ENCODE measurements at regions not wholly inside any gene's neighbourhood (a gene's known extent, or its start where the extent isn't known, plus 50 kb on each side); places are given as distances from the start of the nearest gene placed in this dataset.

GRCh38 chr13:69450245-69450644 is 657.4 kb upstream of the ATXN8OS start:
- DNase-seq: no peak
- H3K27ac ChIP-seq: no peak overlapping the region
- WGBS, 2 donors (ENCODE audit: low coverage in 1 of 2): 43 to 48% methylated on average over 1 of the region's 1 CpG
- TF ChIP-seq, protein P1, sequence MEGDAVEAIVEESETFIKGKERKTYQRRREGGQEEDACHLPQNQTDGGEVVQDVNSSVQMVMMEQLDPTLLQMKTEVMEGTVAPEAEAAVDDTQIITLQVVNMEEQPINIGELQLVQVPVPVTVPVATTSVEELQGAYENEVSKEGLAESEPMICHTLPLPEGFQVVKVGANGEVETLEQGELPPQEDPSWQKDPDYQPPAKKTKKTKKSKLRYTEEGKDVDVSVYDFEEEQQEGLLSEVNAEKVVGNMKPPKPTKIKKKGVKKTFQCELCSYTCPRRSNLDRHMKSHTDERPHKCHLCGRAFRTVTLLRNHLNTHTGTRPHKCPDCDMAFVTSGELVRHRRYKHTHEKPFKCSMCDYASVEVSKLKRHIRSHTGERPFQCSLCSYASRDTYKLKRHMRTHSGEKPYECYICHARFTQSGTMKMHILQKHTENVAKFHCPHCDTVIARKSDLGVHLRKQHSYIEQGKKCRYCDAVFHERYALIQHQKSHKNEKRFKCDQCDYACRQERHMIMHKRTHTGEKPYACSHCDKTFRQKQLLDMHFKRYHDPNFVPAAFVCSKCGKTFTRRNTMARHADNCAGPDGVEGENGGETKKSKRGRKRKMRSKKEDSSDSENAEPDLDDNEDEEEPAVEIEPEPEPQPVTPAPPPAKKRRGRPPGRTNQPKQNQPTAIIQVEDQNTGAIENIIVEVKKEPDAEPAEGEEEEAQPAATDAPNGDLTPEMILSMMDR (IDR thresholded peaks at IDR 0.05): no peak
- no peaks in the 10 kb centered on the region for H3K4me1 ChIP-seq
- no peaks in the 10 kb centered on the region for H3K9me3 ChIP-seq
- in situ Hi-C loops (cut with MboI; ENCODE audit: low pct_ligation_motif_present in 1 of 4, low pct_unique_long_range_greater_than_20kb in 1 of 4, low sequenced_read_pairs in 3 of 4): no loop called here
- no peaks in the 10 kb centered on the region for H3K27me3 ChIP-seq
- no peaks in the 10 kb centered on the region for H3K36me3 ChIP-seq
- H3K4me3 ChIP-seq: no peak overlapping the region
- intact Hi-C loops (cut with DNase I; ENCODE audit: low total_unique reads): no loop called here

DNA sequence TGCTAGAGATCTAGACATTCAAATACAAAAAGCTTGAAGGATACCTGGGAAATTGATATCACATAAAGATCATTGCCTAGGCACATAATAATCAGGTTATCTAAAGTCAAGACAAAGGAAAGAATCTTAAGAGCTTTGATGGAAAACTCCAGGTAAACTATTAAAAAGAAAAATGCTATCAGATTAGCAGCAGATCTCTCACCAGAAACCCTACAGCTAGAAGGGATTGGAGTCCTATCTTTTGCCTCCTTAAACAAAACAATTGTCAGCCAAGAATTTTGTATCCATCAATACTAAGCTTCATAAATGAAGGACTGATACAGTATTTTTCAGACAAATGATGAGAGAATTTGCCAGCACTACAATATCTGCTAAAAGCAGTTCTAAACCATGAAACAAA is 682.4 kb upstream of the ATXN8OS start:
- no peaks in the 10 kb centered on the region for H3K36me3 ChIP-seq
- no peaks in the 10 kb centered on the region for H3K27me3 ChIP-seq
- H3K9me3 ChIP-seq: peaks cover 0 to 8% of the 10 kb centered on the region in 2 donors
- TF ChIP-seq, protein P1 (IDR thresholded peaks at IDR 0.05): no peak
- TF ChIP-seq EP300 (IDR thresholded peaks at IDR 0.05; ENCODE audit: low read depth) (no peak), POLR2AphosphoS5 (IDR thresholded peaks at IDR 0.05) (no peak), POLR2A (IDR thresholded peaks at IDR 0.05) (no peak)
- no peak overlapping the region for H3K4me3 ChIP-seq
- H3K27ac ChIP-seq: no peak overlapping the region
- intact Hi-C loops (cut with DNase I; ENCODE audit: low total_unique reads) (no loop called here), in situ Hi-C loops (cut with MboI; ENCODE audit: low pct_ligation_motif_present in 1 of 4, low pct_unique_long_range_greater_than_20kb in 1 of 4, low sequenced_read_pairs in 3 of 4) (no loop called here)
- H3K4me1 ChIP-seq: no peaks in the 10 kb centered on the region
- DNase-seq: no peak

- no peak for DNase-seq
- in situ Hi-C loops (cut with MboI; ENCODE audit: low pct_ligation_motif_present in 1 of 4, low pct_unique_long_range_greater_than_20kb in 1 of 4, low sequenced_read_pairs in 3 of 4) (no loop called here), intact Hi-C loops (cut with DNase I; ENCODE audit: low total_unique reads) (no loop called here)
- WGBS, 2 donors (ENCODE audit: low coverage in 1 of 2): 72% methylated on average over 2 of the region's 2 CpGs; no CpG with 5 or more reads in 1 of the 2 donors
- Histone ChIP-seq H3K27me3 (no peaks in the 10 kb centered on the region), H3K4me3 (no peak overlapping the region), H3K9me3 (peaks cover 0 to 8% of the 10 kb centered on the region in 2 donors), H3K36me3 (no peaks in the 10 kb centered on the region), H3K27ac (no peak overlapping the region), H3K4me1 (no peaks in the 10 kb centered on the region)
- no peak for TF ChIP-seq POLR2AphosphoS5 (IDR thresholded peaks at IDR 0.05)
- TF ChIP-seq, protein P1 (IDR thresholded peaks at IDR 0.05): no peak
- no peak for TF ChIP-seq EP300 (IDR thresholded peaks at IDR 0.05; ENCODE audit: low read depth)
- no peak for TF ChIP-seq POLR2A (IDR thresholded peaks at IDR 0.05)
Observed at GRCh38 chr13:69423844-69424243, 683.8 kb upstream of the ATXN8OS start.

DNA sequence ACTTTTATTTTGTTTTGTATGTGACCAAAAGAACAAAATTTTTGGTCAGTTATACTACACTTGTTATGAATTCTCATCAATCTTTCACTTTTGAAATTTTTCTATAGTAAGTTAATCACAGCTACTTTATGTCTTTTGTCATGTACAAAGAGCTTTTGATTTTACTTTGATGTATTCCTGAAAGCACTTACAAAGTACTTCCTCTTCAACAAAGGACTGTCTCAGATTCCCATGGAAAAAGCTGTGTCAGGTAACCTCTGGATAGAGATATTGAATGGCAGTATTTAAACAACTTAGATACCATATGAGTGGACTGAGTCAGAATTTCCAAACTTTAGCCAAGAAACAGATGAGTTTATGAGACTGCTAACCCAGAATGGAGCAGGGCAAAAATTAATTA is 689.3 kb upstream of the ATXN8OS start:
- intact Hi-C loops (cut with DNase I; ENCODE audit: low total_unique reads): no loop called here
- H3K27me3 ChIP-seq: no peaks in the 10 kb centered on the region
- DNase-seq: no peak
- no peaks in the 10 kb centered on the region for H3K9me3 ChIP-seq
- no peak overlapping the region for H3K4me3 ChIP-seq
- no peaks in the 10 kb centered on the region for H3K4me1 ChIP-seq
- H3K36me3 ChIP-seq: no peaks in the 10 kb centered on the region
- H3K27ac ChIP-seq: no peak overlapping the region
- in situ Hi-C loops (cut with MboI; ENCODE audit: low pct_ligation_motif_present in 1 of 4, low pct_unique_long_range_greater_than_20kb in 1 of 4, low sequenced_read_pairs in 3 of 4): no loop called here
- no peak for TF ChIP-seq POLR2AphosphoS5 (IDR thresholded peaks at IDR 0.05)
- TF ChIP-seq, protein P1 (IDR thresholded peaks at IDR 0.05): no peak
- TF ChIP-seq EP300 (IDR thresholded peaks at IDR 0.05; ENCODE audit: low read depth): no peak
- no peak for TF ChIP-seq POLR2A (IDR thresholded peaks at IDR 0.05)

All from transverse colon (tissue), 4 donors.